K562 (cell line): ENCODE measurements at regions not wholly inside any gene's neighbourhood (a gene's known extent, or its start where the extent isn't known, plus 50 kb on each side); places are given as distances from the start of the nearest gene placed in this dataset.

Experiments
- ATAC-seq: fragments of 200-7000 bp; cut with Tn5 transposase; 3 replicates; pipeline ENCODE4 v1.9.1; 2020; ENCODE audit warnings: moderate library complexity
- BruUV-seq: library from RNA; stranded (reverse); fragments of 400-500 nt; replicated peaks from 2 replicates; lab custom pipeline; 2021; lab: Mats Ljungman, UMichigan
- CTCF ChIA-PET: fragments of 300-600 bp; formaldehyde crosslinking; extraction: SDS; loops from one replicate; lab custom pipeline; 2021; ENCODE audit warnings: low intra/inter-chr PET ratio; lab: Yijun Ruan, JAX
- POLR2A ChIA-PET: fragments of 300-600, 350-650 bp; sonication (Branson Sonifier 250); formaldehyde crosslinking; extraction: SDS; loops from one replicate; lab custom pipeline; 2021; ENCODE audit warnings: antibody characterized with exemption, inconsistent platforms; lab: Yijun Ruan, JAX
- DNase-seq, 4 experiments: peaks; one replicate each; pipeline versions ENCODE4 v3.0.0 to v3.0.0-alpha.2; 2011 to 2018; ENCODE audit warnings: low spot score in 3 of 4, mixed read lengths in 3 of 4; ENCODE audit errors: extremely low read depth in 1 of 4
- FAIRE-seq: peaks from 2 replicates; lab custom pipeline; 2011; peaks lifted over from hg19 to GRCh38; lab: Jason Lieb, UNC
- H2AFZ ChIP-seq: 2 replicates; pipeline ENCODE4 v1.6.0; 2011; ENCODE audit warnings: low read depth, low read length, control low read depth, inconsistent platforms
- H3K27ac ChIP-seq: fragments of 200-600 bp; 3 replicates; pipeline ENCODE4 v1.8.0; 2011; ENCODE audit warnings: low read depth, mild to moderate bottlenecking, control low read depth, inconsistent platforms, low read length, moderate library complexity, mixed read lengths; ENCODE audit errors: extremely low read depth
- H3K27me3 ChIP-seq, 2 experiments: fragments of 300-600 bp in 1 of 2; 2 replicates in 1 of 2; 3 replicates in 1 of 2; pipeline versions ENCODE4 v1.6.0 to v1.8.0; 2011; ENCODE audit warnings: inconsistent platforms in 2 of 2, low read length in 2 of 2, mild to moderate bottlenecking in 1 of 2, mixed read lengths in 1 of 2, moderate library complexity in 1 of 2; ENCODE audit not compliant: control insufficient read depth in 2 of 2, insufficient read depth in 2 of 2
- H3K36me3 ChIP-seq: fragments of 300-600 bp; 3 replicates; pipeline ENCODE4 v1.8.0; 2011; ENCODE audit warnings: mild to moderate bottlenecking, low read length, inconsistent platforms; ENCODE audit not compliant: control insufficient read depth, insufficient read depth
- H3K4me1 ChIP-seq, 2 experiments: fragments of 200-600 bp in 1 of 2; replicated peaks in 1 of 2; 2 replicates in 1 of 2; 3 replicates in 1 of 2; pipeline versions ENCODE4 v1.5.1 to v1.8.0; 2011; ENCODE audit warnings: inconsistent platforms in 2 of 2, low read length in 2 of 2, mild to moderate bottlenecking in 1 of 2, mixed read lengths in 1 of 2, moderate library complexity in 1 of 2; ENCODE audit not compliant: control insufficient read depth in 2 of 2, insufficient read depth in 2 of 2
- H3K4me2 ChIP-seq: 2 replicates; pipeline ENCODE4 v1.6.1; 2011; ENCODE audit warnings: low read length, control low read depth, inconsistent platforms, mixed read lengths; ENCODE audit not compliant: insufficient read depth
- H3K4me3 ChIP-seq: fragments of 200-600 bp; sonication (generic), shearing (Covaris generic); 2 replicates; pipeline ENCODE4 v1.5.1; 2016; ENCODE audit warnings: control low read depth, inconsistent platforms
- H3K79me2 ChIP-seq: fragments of 200-600 bp; 3 replicates; pipeline ENCODE4 v1.8.0; 2011; ENCODE audit warnings: low read length, inconsistent platforms; ENCODE audit not compliant: control insufficient read depth, insufficient read depth
- H3K9ac ChIP-seq, 2 experiments: 2 replicates each; pipeline versions ENCODE4 v1.6.0 to v1.6.1; 2011; ENCODE audit warnings: low read depth in 2 of 2, low read length in 2 of 2, control low read depth in 1 of 2, inconsistent platforms in 1 of 2, mild to moderate bottlenecking in 1 of 2, mixed read lengths in 1 of 2; ENCODE audit not compliant: insufficient read depth in 1 of 2
- H3K9me1 ChIP-seq: one replicate; pipeline ENCODE4 v1.6.0; 2011; ENCODE audit warnings: inconsistent platforms, mild to moderate bottlenecking, low read length, moderate library complexity; ENCODE audit not compliant: control insufficient read depth, insufficient read depth
- H3K9me3 ChIP-seq: replicated peaks from 2 replicates; pipeline ENCODE4 v1.5.1; 2011; ENCODE audit warnings: low read depth, low read length, inconsistent platforms; ENCODE audit not compliant: control insufficient read depth, insufficient read depth
- H4K20me1 ChIP-seq: replicated peaks from 2 replicates; pipeline ENCODE4 v1.6.1; 2011; ENCODE audit warnings: low read length, inconsistent platforms, mixed read lengths; ENCODE audit not compliant: control insufficient read depth, insufficient read depth
- BCLAF1 ChIP-seq, 2 experiments: fragments of 450-650 bp in 1 of 2; IDR thresholded peaks; 2 replicates each; pipeline ENCODE4 v1.6.1; 2011 to 2017; ENCODE audit warnings: low read depth in 2 of 2, antibody characterized with exemption in 1 of 2, borderline replicate concordance in 1 of 2, low read length in 1 of 2, mild to moderate bottlenecking in 1 of 2, mixed read lengths in 1 of 2; ENCODE audit not compliant: control insufficient read depth in 1 of 2
- CEBPG ChIP-seq, 3 experiments: fragments of 200-800 bp in 1 of 3; sonication (Bioruptor generic) in 1 of 3; sonication (generic) in 1 of 3; formaldehyde crosslinking in 1 of 3; IDR thresholded peaks in 2 of 3; conservative IDR thresholded peaks in 1 of 3; 2 replicates each; pipeline versions ENCODE4 v1.6.1 to v1.8.0; 2016 to 2022; ENCODE audit warnings: missing compliant biosample characterization in 2 of 3, missing genetic modification characterization in 2 of 3, mild to moderate bottlenecking in 1 of 3, missing genetic modification reagents in 1 of 3
- DDX20 ChIP-seq: fragments of 450-650 bp; IDR thresholded peaks from 2 replicates; pipeline ENCODE4 v1.6.1; 2016; ENCODE audit warnings: missing genetic modification characterization, low read depth, mild to moderate bottlenecking, missing compliant biosample characterization, moderate library complexity
- DIDO1 ChIP-seq: fragments of 450-650 bp; IDR thresholded peaks from 2 replicates; pipeline ENCODE4 v1.6.1; 2016; ENCODE audit warnings: low read depth, missing biosample characterization, missing genetic modification characterization
- DPF2 ChIP-seq: fragments of 450-650 bp; IDR thresholded peaks from 2 replicates; pipeline ENCODE4 v1.6.1; 2016
- ESRRB ChIP-seq: fragments of 250-450 bp; sonication (Bioruptor Pico); IDR thresholded peaks from 2 replicates; pipeline ENCODE4 v1.5.0; 2020; ENCODE audit warnings: mild to moderate bottlenecking, moderate library complexity, borderline replicate concordance
- ETV5 ChIP-seq: sonication (generic); formaldehyde crosslinking; IDR thresholded peaks from 2 replicates; pipeline ENCODE4 v1.4.0; 2020; ENCODE audit warnings: low read depth, mild to moderate bottlenecking, missing genetic modification reagents
- FUS ChIP-seq: fragments of 200-400 bp; formaldehyde crosslinking; optimal IDR thresholded peaks from 2 replicates; pipeline ENCODE3; 2017; ENCODE audit warnings: low read depth, low read length
- MCM3 ChIP-seq: fragments of 450-650 bp; IDR thresholded peaks from 2 replicates; pipeline ENCODE4 v1.6.1; 2016
- NBN ChIP-seq: fragments of 450-650 bp; IDR thresholded peaks from 2 replicates; pipeline ENCODE4 v1.6.1; 2016; ENCODE audit warnings: low read depth, mild to moderate bottlenecking
- NR1H2 ChIP-seq: sonication (generic); formaldehyde crosslinking; IDR thresholded peaks from 2 replicates; pipeline ENCODE4 v1.4.0; 2020; ENCODE audit warnings: mild to moderate bottlenecking, missing genetic modification reagents
- NRF1 ChIP-seq, 2 experiments: fragments of 450-650 bp; IDR thresholded peaks in 1 of 2; conservative IDR thresholded peaks in 1 of 2; 2 replicates each; pipeline ENCODE4 v1.6.1; 2014; ENCODE audit warnings: mild to moderate bottlenecking in 2 of 2
- PTRF ChIP-seq: fragments of 450-650 bp; IDR thresholded peaks from 2 replicates; pipeline ENCODE4 v1.6.1; 2016; ENCODE audit warnings: mild to moderate bottlenecking, missing genetic modification characterization, missing compliant biosample characterization
- SIN3B ChIP-seq: fragments of 450-650 bp; IDR thresholded peaks from 2 replicates; pipeline ENCODE4 v1.6.1; 2017; ENCODE audit warnings: low read depth, mild to moderate bottlenecking, moderate library complexity
- ZBTB7A ChIP-seq: IDR thresholded peaks from 2 replicates; pipeline ENCODE4 v1.6.1; 2011; ENCODE audit warnings: low read depth, mild to moderate bottlenecking, low read length, moderate library complexity, borderline replicate concordance; ENCODE audit not compliant: control insufficient read depth
- ZC3H4 ChIP-seq: sonication (generic); formaldehyde crosslinking; IDR thresholded peaks from 2 replicates; pipeline ENCODE4 v1.9.0; 2021; ENCODE audit warnings: missing genetic modification reagents, borderline replicate concordance
- ZFX ChIP-seq: sonication (generic); formaldehyde crosslinking; IDR thresholded peaks from 2 replicates; pipeline ENCODE4 v1.8.0; 2022; ENCODE audit warnings: mild to moderate bottlenecking, missing genetic modification reagents, moderate library complexity
- ZNF280B ChIP-seq: fragments of 250-450 bp; sonication (Bioruptor Pico); IDR thresholded peaks from 2 replicates; pipeline ENCODE4 v1.5.1; 2021; ENCODE audit warnings: mild to moderate bottlenecking
- WGBS: fragments of 100-300 bp; shearing (Covaris generic); methylation state at CpG from one replicate; pipeline ENCODE4 v1.1.6; 2016; ENCODE audit warnings: low coverage, mixed read lengths; ENCODE audit not compliant: insufficient coverage; ENCODE audit errors: missing lambda C conversion rate; 5-methylcytosine and 5-hydroxymethylcytosine counted together
- in situ Hi-C: fragments of 300-500 bp; cut with MboI; formaldehyde crosslinking; loops from 4 replicates; pipeline ENCODE4 v1.15.0; 2018; ENCODE audit warnings: inconsistent platforms, mixed read lengths
- intact Hi-C: fragments of 100-400 bp; cut with micrococcal nuclease; formaldehyde crosslinking; loops from 2 replicates; pipeline ENCODE4 v1.14.2; 2022

- no TSS peak for BruUV-seq
- no peak for DNase-seq
- H3K36me3 ChIP-seq, result no peaks in the 10 kb centered on the region
- H3K4me2 ChIP-seq, result no peak overlapping the region
- H4K20me1 ChIP-seq, result no peaks in the 10 kb centered on the region
- H2AFZ ChIP-seq, result no peak overlapping the region
- H3K79me2 ChIP-seq, result no peaks in the 10 kb centered on the region
- H3K9me1 ChIP-seq, result no peaks in the 10 kb centered on the region
- ATAC-seq, result no peak
- ChIA-PET POLR2A (no interaction called here), CTCF (no interaction called here)
- no peaks in the 10 kb centered on the region for H3K27me3 ChIP-seq
- in situ Hi-C loops (no loop called here), intact Hi-C loops (no loop called here)
- WGBS, result 0% methylated on average over 9 of the region's 9 CpGs
- H3K27ac ChIP-seq, result no peak overlapping the region
- no peaks in the 10 kb centered on the region for H3K9me3 ChIP-seq
- no peaks in the 10 kb centered on the region for H3K4me1 ChIP-seq
- H3K4me3 ChIP-seq, result no peak overlapping the region
- H3K9ac ChIP-seq, result no peak overlapping the region
- TF ChIP-seq ZBTB7A (no peak), NBN (no peak), BCLAF1 (IDR thresholded peaks at IDR 0.05; ENCODE audit: borderline replicate concordance in 1 of 2, control insufficient read depth in 1 of 2, low read depth in 2 of 2, low read length in 1 of 2) (no peak), DDX20 (tag) (no peak), DIDO1 (tag) (no peak), PTRF (tag) (no peak), ZFX (CRISPR knock-in tag) (no peak), NRF1 (conservative IDR thresholded peaks at IDR 0.05 in 1 of 2, IDR thresholded peaks at IDR 0.05 in 1 of 2) (no peak), SIN3B (no peak), ZC3H4 (CRISPR knock-in tag) (no peak), ZNF280B (CRISPR knock-in tag) (no peak), FUS (no peak), DPF2 (no peak), CEBPG (CRISPR knock-in tag; IDR thresholded peaks at IDR 0.05) (no peak), CEBPG (tag; conservative IDR thresholded peaks at IDR 0.05 in 1 of 2, IDR thresholded peaks at IDR 0.05 in 1 of 2) (no peak), ESRRB (CRISPR knock-in tag) (no peak), NR1H2 (CRISPR knock-in tag) (no peak), ETV5 (CRISPR knock-in tag) (no peak), MCM3 (no peak)
- FAIRE-seq, result no peak
Measured at GRCh38 chr10:53029449-53029848, 256.9 kb upstream of the MBL2 start.
